Astrocyte (in vitro differentiated cells and primary cell): ENCODE measurements at regions not wholly inside any gene's neighbourhood (a gene's known extent, or its start where the extent isn't known, plus 50 kb on each side); places are given as distances from the start of the nearest gene placed in this dataset.

Experiments
- EZH2 ChIP-seq: IDR thresholded peaks from 2 replicates; pipeline ENCODE4 v1.6.1; 2012; ENCODE audit warnings: mild to moderate bottlenecking, low read length, inconsistent platforms; ENCODE audit not compliant: insufficient read depth
- TF ChIP-seq, protein P1 (sequence below): IDR thresholded peaks from 2 replicates; pipeline ENCODE4 v1.5.1; 2011; ENCODE audit warnings: low read depth, mild to moderate bottlenecking, inconsistent platforms, low read length, moderate library complexity; ENCODE audit not compliant: insufficient read depth

DNA sequence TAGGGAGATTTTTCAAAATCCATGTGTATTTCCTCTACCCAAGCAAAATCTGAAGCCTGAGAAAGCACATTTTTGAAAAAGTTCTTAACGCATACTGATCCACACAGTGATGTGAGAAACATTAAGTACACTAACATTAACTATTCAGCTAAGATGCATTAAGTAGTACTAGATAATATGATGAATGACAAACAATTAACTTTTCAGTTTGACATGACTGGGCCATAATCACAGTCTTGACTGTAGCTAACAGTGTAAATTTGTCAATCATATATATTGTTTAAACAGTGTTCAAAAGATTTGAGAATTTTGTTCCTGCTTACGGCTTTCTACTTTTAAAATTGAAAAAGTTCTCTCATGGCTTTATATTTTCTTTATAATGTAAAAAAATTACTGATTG, 72.0 kb downstream of the CNTN3 start:
- TF ChIP-seq, protein P1, sequence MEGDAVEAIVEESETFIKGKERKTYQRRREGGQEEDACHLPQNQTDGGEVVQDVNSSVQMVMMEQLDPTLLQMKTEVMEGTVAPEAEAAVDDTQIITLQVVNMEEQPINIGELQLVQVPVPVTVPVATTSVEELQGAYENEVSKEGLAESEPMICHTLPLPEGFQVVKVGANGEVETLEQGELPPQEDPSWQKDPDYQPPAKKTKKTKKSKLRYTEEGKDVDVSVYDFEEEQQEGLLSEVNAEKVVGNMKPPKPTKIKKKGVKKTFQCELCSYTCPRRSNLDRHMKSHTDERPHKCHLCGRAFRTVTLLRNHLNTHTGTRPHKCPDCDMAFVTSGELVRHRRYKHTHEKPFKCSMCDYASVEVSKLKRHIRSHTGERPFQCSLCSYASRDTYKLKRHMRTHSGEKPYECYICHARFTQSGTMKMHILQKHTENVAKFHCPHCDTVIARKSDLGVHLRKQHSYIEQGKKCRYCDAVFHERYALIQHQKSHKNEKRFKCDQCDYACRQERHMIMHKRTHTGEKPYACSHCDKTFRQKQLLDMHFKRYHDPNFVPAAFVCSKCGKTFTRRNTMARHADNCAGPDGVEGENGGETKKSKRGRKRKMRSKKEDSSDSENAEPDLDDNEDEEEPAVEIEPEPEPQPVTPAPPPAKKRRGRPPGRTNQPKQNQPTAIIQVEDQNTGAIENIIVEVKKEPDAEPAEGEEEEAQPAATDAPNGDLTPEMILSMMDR: no peak
- no peak for TF ChIP-seq EZH2
